Activated CD4-positive, CD25-positive, alpha-beta regulatory T cell treated with anti-CD3 and anti-CD28 coated beads, Interleukin-2, amount 50 U/mL, for 24 hours (primary cell): ENCODE measurements at regions not wholly inside any gene's neighbourhood (a gene's known extent, or its start where the extent isn't known, plus 50 kb on each side); places are given as distances from the start of the nearest gene placed in this dataset.

Experiments
- ATAC-seq, 2 donors: fragments of 150-1000 bp; cut with Tn5 transposase; one replicate each; pipeline ENCODE4 v1.10.0; 2021; ENCODE audit warnings: mild to moderate bottlenecking in 1 of 2, moderate library complexity in 1 of 2

DNA sequence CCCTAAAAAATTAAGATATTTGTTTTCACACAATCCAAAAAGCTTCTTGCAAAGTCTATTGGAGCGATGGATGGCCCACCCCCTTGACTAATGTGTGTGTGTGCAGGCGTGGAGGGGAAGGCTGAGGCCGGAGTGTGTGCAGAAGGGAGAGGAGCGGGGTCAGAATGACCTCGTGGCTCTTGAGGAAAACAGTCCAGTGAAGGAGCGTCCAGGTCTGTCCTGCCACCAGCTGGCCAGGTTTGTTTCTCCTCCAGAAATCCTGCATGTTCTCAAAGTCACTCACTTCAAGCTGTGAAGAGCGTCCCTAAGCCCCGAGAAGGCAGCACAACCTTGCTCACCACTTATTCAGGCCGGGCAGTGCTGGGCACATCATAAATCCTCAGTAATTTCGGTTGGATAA, 69.5 kb upstream of the SSX2IP start:
- no peak for ATAC-seq

DNA sequence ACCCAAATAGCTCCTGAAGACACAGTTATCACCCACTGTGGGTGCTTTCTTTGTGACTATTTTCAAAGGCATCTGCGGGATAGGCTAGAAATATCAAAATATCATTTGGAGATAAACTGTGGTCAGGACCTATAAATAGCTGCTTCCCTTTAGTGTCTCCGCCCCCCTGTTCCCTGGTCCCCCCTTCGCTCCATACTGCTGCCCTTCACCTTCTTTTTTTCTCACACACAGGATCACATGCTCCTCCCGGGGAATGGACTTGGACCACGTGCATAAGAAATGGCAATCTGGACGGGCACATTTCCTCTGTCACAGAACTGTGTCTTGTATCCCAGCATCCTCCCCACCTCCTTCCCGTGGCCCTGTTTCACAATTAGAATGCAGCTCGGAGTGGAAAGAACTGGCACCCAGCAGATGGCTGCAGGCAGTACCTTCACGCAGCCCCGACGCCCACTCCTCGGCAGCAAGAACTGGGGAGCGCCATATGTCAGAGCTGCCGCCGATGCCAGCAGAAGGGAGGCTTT, 68.8 kb upstream of the SSX2IP start:
- ATAC-seq, result no peak

DNA sequence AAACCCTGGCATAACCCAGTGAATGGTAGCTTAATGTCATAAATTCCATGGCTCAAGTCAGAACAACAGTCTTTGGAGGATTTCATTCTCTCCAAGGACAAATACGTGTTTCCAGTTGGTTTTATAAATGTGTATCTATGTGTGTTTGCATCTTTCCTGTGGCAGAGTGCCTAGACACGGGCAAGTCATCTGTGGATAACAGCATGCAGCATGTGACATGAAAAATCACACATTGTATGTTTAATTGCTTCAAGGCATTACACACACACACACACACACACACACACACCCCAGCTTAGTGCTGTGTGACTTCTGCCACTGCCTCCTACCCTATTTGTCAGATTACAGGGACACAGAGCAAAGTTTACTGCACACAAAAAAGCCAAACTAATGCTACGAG, 68.2 kb upstream of the SSX2IP start:
- ATAC-seq, result no peak

DNA sequence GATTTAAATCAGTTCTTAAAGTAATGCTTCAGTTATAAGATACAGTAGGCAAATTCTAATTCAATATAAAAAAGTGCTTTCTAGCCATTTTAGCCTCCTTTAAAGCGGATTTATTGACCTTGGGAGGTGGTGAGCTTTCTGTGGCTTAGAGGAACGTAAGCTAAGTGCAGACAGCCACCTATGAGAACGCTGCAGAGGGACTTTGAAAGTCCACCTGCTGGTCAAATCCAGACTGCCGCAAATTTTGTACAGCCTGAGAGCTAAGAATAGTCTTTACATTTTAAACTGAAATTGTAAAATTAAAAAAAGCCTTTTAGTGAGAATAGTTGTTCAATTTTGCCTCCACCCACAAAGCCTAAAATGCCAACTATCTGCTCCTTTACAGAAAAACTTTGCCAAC, 67.0 kb upstream of the SSX2IP start:
- ATAC-seq, result no peak

DNA sequence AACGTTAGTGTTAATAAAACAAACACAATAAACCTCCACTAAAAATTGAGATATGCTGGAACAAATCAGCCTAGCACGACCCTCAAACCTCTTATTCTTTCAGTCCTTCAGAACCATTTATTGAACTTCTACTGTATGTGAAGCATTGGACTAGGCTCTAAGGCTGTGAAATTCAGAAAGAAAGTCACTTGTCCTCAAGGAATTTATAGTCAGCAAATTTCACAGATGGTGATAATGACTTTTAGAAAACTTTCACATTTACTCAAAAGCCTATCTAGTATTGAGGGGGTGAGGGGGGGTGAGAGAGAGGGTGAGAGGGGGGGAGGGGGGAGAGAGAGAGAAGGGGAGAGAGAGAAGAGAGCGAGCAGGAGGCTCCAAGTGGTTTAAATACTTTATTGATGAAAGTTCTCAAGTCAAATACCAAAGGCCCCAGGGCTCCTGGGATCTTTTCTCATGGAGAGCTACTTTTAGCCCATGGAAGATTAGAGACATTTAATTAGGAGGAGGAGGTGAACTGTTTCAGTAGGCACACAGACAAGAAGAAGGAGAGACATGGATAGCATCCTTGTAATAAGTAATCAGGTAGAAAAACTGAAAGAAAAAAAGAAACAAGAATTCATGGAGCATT, 66.3 kb upstream of the SSX2IP start:
- ATAC-seq, result no peak

DNA sequence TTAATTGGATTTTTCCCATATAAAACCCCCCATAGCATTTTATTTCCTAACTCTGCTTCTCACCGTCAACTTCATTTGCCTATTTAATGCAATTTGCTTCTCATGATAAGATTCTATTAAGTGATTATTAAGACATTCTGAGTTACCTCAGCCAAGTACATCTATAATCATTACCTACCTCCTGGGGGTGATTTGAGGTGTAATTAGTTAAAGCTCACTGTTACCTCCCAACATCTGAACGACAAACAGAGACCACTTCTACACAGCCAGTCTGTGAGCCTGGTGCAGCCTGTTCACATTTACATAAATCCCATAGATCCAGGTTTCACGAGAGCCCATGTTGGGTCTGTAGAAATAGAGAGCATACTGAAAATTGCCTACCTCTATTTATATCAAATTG, 65.7 kb upstream of the SSX2IP start:
- no peak for ATAC-seq

DNA sequence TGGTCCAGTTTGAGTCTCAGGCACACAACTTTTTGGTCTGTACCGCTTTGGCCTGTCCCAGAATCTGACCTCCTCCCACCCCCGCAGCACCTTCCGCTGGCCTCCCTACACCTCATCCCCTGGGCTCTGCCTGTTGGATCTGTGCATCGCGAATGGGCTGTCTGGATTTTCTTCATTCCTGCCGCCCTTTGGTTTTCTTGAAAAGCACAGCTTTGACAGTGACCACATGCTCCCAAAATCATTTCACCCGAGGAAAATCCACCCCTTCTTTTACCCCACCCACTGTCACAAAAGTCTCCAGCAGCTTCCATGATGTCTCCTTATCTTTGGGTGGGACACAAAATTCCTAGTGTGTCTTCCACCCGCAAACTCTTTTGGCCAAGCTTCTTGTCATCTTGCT, 65.0 kb upstream of the SSX2IP start:
- no peak for ATAC-seq

DNA sequence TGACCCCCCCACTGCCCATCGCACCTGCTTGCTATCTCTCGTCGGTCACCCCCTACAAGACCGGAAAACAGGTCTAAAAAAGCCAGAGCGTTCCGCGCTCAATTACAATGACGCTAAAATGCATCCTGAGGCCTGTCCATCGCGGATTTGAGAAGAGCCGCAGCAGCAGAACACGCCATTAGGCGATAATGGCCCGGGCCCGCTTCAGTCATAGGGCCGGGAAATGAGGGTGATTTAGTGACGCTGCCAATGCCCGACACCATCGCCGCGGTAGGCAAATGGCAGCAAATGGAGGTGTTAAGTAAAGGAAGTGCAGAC, 64.1 kb upstream of the SSX2IP start:
- no peak for ATAC-seq

DNA sequence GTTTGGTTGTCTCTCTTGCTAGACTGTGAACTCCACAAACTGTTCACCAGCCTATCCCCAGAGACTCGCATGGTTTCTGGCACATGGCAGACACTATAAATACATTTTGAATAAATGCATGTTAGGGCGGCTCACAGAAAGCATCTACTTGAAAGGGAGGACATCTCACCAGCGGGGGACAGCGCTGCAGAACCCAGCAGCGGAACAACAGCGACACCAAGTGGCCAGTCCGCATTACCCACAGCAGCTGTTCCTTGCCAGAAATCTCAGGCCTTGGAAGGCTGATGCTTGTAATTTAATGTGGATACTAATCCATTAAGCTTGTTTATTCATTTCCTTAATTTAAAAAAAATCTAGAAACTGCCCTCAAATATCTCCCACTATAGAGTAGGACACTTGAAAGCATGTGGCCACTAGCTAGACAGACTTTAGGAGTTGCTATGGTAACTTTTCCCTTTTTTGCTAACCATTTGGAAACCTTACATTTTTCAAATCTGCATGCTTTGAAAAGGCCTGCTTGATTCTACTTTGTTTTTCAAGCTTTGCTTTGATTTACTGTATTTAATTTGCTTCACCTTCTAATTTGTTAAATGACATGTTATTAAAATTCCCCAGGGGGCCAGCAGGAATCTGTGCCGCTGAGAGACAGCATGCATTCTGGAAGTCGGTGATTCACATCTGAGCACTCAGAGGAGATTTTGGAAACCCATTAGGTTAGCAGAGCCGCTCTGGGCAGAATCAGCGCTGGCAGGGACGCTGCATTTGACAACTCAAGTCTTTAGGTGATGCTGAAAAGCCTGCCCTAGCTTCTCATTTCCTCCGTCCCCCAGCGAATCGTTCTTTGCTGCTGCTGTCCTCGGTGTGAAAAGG, 63.5 kb upstream of the SSX2IP start:
- ATAC-seq, result peak; percentile 76 to 84

DNA sequence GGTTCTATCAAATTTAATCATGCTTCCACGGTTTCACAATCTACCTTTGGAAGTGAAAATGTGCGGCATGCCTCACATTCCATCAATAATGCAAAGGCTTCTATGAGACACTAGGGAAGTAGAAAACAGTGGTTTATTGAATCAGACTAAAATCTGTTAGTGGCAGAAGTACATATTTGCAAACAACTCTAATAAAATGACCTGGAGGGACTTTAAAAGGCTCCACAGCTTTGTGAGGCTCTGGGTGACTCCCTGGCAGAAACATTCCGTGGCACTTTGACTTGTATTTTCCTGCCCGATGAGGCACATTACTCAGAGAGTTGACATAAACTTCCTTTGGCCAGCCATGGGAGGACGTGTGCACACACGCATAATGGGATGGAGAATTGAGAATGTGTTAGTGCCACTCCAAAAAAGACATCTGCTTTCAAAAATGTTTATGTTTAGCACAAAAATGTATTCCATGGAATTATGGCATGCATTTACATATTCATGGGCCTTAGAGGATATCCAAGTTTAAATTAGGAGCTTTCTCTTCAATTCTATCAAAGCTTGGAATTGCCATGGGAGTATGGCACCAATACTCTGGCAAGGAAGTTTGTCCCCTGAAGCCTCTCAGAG, 60.0 kb upstream of the SSX2IP start:
- no peak for ATAC-seq

DNA sequence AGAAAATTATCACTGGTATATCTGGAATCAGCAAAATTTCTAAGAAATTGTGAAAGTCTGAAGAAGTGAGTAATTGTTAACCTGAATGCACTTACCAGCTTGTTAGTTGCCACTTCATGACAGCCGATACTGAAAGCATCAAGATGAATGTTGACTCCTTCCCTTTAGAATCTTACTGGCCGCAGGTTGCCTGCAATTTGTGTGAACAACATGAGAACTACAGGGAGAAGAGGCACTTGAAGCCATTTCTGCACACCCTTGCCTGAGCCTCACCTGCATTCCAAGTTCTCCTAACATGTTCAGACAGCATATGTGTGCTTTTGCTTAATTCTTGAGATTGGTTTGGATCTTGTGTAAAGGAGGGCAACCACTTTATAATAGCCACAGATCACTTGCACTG, 59.2 kb upstream of the SSX2IP start:
- peak in 1 of 2 donors; percentile 47 for ATAC-seq

DNA sequence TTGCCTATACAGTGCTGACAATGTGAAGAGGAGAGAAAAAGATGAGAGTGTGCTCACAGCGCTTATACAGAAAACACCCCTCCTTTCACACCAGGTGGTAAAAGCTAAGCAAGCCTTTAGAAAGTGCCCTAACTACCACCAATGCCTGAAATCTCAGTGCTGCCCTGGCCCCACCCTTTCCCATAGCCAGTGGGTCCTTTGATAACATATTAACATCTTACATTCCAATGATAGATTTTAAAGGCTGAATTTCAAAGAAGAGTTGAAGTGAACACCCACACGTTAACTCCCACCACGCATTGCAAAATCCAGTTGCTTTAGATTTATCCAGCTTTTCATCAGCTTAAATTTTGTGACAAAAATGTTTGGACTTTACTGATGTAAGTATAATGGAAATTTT, 58.1 kb upstream of the SSX2IP start:
- ATAC-seq, result no peak

DNA sequence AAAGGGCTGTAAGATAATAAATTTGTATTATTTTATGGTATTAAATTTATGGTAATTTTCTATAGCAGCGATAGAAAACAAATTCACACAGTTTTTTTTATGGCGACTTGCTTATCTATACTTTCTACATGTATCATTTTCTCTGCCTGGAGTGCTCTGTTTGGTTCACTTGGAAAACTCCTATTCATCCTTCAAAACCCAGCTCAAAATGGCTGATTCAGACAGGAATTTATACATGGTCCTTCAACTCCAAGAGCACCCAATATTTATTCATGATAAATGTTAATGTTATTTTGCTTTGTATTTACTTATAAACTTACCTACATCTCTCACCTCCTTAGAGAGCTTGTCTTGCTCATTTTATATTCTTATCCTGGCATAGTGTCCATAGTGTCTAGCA, 55.6 kb upstream of the SSX2IP start:
- no peak for ATAC-seq

DNA sequence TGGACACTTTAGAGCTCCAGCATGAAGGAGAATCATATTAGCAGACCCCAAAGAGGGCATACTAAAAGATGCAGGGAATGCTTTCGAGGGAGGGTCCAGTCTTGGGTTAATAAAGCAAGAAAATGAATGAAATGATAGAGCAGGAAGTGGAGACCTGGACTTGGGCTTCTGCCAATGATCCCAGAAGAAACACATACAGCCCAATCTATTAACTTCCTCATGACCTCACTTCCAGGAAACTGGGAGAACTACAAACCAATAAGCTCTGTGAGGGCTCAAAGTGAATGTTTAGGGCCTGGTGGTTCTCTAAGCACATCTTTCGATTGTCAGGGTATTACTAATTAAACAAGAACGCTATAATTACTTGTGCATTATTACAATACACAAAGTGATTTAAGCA, 53.6 kb upstream of the SSX2IP start:
- no peak for ATAC-seq

DNA sequence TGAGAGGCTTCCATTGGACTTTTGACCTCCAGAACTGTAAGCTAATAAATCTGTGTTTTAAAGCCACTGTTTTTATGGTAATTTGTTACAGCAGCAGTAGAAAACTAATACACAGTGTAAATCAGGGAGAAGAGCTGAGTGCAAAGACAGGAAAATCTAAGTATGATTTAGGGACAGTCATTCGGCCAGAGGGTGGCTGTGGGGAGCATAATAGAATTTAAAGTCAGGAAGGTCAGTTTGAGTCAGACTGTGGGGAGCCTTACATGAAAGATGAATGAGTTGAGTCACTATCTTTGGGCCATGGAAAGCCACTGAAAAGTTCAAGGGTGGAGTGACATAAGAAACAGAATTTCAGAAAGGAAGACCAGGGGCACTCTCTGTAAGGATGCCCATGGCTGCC, 52.4 kb upstream of the SSX2IP start:
- peak; percentile 36 to 59 for ATAC-seq

DNA sequence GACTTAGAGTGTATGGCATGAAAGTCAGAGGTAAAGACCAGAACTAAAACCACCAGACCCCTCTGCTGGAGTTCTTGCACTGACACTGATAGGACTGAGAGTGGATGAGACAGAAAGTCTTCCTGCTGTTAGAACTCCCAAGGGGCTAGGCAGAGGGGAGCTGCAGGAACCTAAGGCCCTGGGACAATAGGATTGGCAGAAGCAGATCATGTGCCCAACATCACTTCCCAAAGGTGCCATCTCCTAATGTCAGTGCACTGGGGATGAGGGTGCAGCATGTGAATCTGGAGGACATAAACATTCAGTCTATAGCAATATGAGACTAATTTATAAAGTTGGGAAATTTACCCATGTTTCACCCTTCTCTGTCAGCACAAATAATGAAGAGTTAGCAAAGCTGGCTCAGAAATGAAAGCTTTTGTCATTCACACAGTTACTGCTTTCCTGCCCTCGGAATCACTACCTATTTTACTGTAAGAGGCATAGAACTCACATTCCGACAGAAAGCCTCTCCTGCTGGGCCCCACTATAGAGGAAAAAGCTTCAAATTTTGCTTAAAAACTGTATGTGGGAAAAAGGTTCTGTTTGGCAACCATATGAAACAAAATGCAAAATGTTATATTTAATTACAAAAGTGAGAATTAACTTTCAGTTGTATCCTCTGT, 49.9 kb upstream of the SSX2IP start:
- ATAC-seq, result no peak
